RPMI8226 (cell line): ENCODE measurements at regions not wholly inside any gene's neighbourhood (a gene's known extent, or its start where the extent isn't known, plus 50 kb on each side); places are given as distances from the start of the nearest gene placed in this dataset.

Source experiments
- DNase-seq: peaks from one replicate; pipeline ENCODE4 v3.0.0-alpha.2; 2015

DNA sequence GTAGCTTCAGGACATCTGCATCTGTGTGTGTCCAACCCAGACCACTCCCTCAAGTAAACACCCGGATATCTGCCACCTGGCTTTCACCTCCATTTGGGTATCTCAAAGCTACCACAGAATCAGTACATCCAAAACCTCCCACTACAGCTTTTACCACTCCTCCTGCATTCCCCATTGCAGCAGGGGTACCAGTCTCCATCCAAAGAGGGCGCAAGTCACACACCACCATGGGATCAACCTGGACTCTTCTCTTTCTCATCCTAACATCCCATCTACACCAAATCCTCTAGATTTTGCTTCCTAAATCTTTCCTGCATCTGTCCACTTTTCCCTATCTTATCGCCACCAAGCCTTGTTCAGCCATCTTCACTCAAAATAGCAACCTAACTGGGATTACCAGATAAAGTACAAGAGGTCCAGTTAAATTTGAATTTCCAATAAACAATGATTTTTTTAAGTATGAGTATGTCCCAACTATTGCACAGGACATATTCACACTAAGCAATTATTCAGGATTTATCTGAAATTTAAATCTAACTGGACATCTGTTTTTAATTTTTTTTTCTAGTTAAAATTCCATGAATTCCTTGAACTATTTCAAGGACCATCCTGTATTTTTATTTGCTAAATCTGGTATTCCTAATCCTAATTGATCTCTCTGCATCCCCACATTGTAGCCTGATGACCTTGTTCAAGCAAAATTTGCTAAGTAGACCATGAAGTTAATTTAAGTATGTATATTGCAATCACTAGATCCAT is 164.3 kb upstream of the MLN start:
- DNase-seq = no peak

DNA sequence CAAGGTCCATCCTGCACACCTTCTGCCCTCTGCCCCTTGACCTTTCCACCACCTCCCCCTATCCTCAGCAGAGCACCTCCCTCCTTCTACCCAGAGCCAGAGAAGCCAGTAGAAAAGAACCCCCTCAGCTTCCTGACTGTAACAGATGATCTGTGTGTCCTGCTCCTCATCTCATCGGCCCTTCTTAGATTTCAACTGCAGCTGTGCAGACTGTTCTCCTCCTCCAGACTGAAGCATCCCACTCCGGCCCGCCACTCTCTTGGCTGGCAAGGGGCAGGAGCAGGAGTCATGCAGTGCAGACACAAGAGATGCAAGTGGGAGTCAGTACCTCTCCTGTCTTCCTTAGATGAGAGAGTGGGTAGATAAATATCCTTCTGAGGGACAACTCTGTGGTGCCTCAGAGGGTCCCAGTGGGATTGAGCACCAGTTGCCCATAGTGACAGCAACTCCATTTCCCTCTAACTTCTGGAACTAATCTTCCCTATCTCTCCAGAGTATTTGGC is 163.5 kb upstream of the MLN start:
- no peak for DNase-seq

DNA sequence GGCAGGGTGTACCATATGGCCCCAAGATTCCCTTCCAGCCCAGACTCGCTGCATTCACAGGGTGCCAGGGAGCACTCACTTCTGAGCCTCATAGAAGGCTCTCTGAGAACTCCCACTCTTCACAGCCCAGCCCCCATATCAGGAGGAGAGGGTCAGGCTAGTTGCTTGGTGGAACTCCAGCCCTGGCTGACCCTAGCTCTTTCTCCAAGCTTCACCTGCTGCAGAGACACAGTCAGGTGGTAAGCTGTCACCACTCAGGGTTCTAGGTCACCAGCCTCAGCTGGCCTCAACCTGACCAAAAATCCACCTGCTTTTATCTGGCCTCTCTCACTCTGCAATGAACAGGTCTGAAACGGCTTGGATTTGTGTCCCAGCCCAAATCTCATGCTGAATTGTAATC is 162.7 kb upstream of the MLN start:
- DNase-seq = no peak

DNA sequence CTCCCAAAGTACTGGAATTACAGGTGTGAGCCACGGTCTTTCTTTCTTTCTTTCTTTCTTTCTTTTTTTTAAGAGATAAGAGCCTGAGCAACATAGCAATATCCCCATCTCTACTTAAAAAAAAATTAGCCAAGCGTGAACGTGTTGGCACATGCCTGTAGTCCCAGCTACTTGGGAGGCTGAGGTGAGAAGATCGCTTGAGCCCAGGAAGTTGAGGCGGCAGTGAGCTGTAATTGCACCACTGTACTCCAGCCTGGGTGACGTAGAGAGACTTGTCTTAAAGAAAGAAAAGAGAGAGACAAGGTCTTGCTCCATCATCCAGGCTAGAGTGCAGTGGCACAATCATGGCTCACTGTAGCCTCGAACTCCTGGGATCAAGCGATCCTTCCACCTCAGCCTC is 162.0 kb upstream of the MLN start:
- no peak for DNase-seq

DNA sequence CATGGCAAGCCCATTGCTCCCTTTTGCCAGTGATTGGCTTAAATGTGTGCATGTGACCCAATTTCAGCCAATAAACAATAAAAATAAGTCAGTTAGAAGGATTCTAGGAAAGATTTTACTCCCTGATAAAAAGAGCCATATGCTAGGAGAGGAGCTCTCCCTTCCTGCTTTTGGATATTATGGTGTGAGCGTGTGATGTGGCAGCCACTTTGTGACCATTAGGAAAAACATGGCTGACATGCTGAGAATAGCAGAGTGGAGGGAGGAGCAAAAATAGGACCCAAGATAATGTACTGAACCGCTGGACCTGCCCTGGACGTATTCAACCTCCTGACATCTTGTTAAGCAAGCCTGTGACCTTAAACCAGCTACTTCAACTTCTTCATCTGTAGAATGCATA is 160.6 kb upstream of the MLN start:
- DNase-seq = no peak

DNA sequence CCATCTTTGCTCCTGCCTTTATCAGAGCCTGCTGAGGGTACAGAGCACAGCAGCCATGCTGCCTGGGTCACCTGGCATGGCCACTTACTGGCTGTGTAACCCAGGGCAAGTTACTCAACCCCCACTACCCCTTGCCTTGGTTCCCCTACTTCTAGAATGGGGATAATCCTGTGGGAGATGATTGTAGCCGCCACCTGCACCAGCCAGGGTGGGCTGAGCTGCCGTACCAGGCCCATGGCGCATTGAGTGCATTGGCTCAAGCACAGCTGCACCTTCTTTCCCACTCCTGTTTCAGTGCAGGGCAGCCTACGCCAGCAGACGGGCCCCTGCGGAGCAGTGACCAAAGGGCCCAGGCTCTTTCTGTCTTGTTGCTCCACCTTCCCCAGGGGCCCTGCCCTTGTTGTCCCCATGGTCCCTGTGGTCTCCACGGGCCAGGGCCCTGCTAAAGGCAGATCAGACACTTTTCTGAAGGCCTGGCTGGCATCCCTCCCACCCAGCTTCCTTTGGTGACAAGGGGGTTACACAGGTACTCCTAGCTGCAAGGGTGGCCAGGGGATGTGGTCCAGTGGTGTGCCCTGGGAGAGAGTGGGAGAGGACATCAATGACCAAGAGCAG is 159.4 kb upstream of the MLN start:
- DNase-seq = no peak

DNA sequence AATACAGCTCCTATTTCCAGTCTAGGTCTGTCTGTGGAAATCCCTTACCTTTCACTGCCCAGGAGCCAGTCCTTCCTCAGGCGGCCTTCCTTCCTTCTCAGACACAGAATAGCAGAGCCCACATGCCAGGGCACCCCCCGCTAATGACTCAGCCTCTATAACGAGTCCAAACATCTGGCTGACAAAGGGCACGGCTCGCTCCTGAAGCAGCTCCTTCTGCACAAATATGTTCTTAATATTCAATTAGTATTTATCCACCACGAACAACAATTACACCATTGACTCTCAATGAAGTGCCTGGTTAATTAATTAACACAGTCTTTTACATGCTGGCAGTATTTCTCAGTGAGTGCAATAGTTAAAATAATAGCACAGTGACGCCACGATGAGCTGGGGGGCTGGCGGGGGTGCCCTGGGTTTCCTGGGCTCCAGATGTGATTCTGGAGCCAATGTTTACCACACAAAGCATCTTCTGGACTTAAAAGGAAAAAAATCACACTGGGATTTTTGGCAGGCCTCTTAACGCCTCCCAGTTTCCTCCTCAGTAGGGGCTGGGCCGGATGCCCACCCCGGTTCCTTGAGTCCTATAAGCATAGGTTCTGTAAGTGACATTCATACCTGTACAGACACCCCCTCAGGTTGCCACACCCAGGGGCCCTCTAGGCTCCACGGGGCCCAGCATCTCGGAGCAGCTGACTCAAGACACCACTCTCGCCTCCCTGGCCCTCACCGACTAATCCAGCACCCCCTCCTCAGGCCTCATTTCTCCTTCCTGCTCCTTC is 158.6 kb upstream of the MLN start:
- no peak for DNase-seq

DNA sequence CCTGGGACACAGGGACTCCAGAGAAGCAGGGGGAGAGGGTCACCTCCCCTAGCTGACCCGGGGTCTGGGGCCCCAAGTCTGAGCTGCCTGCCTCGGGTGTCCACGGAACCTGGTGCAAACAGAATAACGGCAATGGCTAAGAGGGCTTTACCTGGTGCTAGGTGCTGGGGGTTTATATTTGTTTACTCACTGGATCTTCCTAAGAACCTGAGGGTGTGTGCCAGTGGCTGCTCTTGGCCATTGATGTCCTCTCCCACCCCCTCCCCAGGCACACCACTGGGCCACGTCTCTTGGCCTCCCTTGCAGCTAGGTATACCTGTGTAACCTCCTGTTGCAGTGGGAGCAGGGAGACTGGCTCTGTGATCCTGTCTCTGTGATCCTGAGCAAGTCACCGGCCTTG is 157.9 kb upstream of the MLN start:
- no peak for DNase-seq

DNA sequence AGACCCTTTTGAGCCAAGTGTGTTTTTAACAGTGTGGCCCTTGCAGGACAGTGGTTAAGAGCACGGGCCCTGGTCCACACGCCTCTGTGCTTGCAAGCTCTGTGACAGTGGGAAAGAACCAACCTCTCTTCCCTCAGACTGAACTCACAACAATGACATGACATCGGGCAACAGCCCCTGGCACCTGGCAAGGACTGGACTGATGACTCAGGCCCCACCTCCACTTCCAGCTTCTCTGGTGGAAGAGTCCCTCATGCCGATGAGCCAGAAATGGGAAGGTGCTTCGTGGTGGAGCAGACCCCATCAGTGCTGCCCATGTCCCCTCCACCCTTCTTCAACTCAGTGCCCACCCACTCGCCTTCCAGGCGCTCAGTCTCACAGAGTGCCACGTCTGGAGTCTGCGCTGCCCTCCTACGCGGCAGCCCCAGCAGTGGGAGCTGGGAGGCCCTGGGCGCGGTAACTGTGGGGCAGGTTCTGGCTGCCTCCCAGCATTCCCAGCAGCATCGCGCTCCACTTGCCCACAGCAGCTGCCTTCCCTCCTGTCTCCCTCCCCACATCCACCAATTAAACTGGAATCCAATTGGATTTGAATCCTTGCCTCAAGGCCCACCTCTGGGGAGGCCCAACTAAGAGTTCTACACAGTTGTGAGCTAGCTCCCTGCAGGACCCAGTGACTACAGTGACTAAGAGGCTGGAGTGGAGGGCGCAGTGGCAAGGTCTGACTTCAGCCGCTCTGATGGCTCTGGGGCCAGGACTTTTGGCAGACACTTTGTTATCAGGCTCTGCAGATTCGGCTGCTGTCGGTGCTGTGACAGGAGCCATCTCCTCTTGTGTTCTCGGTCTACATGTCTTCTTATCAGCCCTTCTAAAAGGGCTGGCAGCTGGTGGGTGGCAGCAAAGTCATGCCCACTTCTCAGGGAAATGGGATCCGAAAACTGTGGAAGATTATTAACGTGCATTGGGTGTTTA is 156.8 kb upstream of the MLN start:
- DNase-seq = no peak

DNA sequence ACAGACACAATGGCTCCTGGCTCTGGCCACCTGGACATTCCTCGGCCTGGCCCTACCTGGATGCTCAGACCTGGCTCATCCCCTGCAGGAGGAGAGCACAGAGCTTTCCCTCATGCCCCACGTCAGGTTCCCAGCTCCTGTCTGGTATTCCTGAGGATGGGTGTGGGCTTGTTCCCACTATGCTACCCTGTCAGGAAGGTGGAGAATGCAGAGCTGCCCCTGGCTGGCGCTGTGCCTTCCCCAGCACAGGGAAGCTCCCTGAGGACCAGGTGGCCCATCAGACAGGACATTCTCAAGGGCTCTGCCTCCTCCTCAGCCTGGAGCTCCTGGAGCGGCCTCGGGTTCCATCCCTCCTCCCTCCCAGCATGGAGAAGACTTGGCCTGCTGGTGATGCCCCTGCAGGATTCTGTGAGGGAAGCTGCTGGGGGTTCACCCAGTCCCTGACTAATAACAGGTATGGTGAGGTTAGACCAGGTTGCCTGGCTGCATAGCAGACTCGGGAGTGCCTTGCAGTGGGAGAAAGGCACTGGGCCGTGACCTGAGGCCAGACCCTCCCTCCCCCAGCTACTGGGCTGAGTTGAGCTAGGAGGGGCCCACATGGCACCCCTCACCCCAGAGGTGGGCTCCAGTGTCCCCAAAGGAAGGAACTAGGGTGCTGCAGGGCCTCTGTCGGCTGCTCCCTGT is 156.0 kb upstream of the MLN start:
- DNase-seq = no peak

DNA sequence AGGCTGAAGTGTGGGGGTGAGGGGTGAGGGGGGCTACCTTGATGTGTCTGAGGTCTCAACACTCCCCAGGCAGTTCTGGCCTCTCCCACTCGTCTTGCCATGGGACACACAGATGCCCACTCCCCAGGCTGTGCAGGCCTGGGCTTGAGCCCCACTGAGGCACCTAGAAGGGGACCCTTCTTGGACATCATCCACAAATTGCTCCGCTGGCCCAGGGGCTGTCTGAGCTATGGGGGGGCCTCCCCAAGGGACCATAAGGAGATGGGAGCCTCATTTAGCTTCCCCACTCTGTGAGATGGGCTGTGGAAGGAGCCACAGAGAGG is 155.5 kb upstream of the MLN start:
- no peak for DNase-seq

DNA sequence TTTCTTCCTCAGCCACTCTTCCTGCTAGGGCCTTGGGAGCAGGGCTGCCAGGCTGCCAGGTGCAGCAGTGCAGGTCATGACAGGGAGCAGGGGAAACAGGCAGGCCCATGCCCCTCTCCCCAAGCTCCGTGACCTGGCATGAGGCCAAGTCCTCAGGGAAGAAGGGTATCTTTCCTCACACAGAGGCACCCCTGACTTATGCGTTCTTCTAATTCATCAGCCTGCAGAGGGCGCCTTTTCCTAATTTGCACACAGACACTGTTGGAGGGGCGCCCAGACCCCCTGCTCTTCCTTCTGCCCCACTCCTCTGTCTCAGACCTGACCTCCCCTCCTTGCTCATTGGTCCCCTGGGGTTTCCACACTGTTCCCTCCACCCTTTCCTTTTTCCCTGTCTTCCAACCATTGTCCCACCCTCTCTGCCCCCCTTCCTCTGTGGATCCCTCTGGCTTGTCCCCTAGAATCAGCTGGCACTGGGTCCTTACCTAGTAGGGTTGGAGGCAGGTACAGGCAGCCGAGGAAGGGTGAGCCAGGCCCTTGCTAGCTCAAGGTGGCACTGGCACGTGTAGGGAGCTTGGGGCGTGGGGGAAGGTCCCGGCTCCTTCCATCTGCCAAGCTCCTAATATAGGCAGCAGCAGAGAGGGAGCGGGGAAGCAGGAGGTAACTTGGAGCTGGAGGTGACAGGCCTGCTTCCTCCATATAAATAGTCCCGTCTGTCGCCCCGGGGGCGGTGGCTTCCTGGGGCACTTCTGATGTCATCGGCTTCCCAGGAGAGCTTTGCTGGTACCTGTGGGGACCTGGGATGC is 154.9 kb upstream of the MLN start:
- DNase-seq = peak; percentile 41

DNA sequence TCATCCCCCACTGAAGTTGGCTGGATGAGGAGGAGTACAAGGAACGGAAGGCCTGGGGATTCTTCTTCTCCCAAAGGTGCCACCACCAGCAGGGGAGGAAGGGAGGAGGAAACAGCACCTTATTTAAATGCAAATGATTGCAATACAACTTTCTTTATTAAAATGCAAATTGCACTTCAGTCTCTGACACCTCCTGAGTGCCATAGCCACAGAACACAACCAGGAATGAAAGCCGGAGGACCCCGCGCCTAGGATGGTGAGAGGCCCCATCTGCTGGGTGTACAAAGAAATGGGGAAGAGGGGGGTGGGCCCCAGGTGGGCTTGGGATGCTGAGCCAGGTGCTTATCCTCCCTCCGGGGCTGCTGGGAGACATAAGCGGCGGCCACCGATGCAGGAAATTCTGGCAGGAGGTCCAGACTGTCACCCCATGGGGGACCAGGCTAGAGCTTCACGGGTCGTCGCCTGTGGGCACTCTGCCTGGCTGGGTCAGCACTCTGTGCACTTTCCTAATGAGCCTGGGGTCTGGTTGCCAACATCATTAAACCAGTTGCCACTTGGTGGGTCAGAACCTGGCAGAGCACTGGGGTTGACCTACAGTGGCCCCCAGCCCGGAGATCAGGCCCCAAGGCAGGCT is 154.2 kb upstream of the MLN start:
- DNase-seq = no peak

DNA sequence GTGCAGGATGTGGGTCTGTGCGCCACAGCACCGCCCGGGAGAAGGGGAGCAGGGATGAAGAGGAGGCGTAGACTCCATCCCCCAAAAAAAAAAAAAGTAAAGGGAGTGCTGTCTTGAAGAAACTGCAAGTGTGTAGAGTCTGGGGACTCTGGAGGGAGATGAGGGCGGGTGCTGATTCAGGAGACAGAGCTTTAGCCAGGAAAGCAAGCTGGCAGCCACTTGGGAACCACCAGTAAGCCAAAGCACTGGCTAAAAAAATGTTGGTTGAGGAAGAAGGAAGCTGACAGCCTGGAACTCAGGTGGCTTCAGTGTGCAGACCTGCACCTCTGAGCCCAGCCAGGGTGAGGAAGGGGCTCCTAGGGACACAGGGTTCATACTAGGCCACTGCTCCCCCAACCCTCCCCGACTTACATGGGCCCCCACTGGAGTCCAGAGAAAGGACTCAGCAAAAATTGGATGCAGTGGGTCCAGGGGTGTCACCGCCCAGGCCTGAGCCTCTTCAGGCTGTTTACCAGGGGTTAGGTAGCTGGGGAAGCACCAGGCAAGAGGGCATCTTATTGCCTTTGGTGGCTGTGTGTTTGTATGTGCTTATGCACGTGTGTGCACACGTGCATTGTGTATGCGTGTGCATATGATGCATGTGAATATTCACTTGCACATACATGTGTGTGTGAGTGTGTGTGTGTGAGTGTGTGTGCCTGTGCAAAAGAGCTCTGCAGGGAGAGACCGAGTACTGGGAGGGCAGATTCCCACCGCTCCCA is 153.5 kb upstream of the MLN start:
- DNase-seq = no peak

DNA sequence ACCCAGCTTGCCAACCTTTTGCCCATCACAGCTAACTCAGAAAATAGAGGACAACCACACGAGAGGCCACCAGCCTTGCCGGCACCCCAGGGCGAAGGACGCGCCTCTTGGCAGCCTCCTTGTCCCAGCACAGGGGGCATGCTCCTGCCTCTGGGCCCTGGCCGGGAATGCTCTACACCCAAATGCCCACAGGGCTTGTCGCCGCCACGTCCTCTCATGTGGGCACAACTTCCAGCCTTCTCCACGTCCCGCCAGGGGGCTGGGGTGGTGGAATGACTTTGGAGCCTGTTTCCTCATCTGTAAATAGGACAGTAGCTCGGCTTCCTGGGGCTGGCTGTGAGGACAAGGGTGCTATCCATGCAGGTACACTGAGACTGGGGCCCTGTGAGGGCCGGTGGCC is 152.4 kb upstream of the MLN start:
- DNase-seq = no peak

DNA sequence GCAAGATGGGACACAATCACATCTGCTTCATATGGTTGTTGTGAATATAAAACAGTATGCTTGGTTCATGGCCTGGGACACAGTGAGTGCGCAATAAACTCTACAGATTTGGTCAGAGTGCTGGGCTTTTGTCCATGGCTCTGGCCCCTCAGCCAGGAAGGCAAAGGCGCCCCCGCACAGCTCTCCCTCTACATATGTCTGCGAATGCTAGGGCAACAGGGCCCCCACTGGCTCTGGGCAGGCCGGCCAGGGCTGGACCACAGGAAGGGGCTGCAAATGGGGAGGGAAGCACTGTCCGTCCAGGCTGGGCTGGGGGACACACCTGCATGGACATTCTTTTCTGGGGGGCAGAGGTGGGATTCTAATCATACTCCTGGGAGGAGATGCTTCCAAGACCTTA is 151.8 kb upstream of the MLN start:
- no peak for DNase-seq

DNA sequence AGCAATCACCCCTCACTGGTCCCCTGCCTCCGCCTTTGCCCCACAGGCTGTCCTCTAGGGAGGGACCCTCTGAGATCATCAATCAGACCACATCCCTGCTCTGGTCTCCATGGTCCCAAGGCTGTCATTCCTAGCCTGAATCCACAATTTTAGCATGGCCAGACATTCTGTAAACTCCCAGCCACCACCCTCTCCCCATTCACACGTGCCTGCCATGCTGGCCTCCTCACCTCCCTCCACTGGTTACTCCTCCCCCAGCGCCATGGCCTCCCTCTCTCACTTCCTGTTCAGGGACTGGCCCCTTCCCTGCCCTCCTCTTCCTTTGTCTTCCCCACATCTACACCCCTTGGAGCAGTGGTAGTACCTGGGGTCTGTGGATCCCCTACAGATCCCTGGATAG is 150.7 kb upstream of the MLN start:
- DNase-seq = no peak

DNA sequence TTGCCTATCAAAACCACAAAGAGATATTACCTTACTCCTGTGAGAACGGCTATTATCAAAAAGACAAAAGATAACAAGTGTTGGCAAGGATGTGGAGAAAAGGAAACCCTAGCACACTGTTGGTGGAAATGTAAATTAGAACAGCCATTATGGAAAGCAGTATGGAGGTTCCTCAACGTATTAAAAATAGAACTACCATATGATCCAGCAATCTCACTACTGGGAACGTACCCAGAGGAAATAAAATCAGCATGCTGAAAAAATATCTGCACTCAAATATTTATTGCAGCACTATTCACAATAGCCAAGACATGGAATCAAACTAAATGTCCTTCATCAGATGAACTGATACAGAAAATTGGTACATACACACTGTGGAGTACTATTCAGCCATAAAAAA is 149.4 kb upstream of the MLN start:
- no peak for DNase-seq

DNA sequence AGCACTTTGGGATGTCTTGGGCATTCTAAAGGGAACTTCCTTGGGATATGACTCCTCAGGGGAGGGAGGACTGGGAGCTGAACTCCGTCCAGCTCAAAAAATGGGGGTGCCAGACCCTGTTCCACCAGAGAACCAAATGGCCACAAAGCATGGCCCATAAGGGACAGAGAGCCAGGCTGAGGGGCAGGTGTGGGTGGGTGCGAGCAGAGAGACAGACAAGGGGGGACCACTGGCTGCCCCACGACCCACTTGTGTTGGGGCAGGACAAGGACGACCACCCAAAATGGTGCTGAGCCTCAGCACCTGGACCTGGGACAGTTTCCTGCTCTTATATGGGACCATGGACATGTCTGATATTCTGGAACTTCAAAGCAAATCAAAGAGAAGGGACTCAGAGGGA is 148.2 kb upstream of the MLN start:
- no peak for DNase-seq
